ENCODE measurements at regions not wholly inside any gene's neighbourhood (a gene's known extent, or its start where the extent isn't known, plus 50 kb on each side); places are given as distances from the start of the nearest gene placed in this dataset.

DNA sequence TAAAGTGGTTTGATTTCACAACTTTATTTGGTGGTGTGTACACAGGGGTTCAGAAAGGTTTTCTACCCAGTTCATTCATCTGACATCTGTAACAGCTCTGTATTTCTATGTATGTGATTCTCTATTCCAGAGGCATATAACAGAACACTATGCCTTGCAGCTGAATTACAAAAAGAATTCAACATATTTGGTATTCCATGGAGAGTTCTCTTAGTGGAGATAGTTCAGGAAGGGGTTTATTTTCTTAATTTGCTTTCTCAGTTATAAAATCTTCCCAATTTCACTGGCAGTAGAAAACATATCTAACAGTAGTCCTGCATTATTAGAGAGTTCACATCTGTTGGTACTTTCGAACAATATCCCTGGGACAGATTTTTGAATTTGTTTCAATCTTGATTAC lies 207.9 kb upstream of the LYPLAL1 start:
- Mint-ChIP-seq H3K27me3 (no peaks in the 10 kb centered on the region), H3K4me3 (no peak overlapping the region), H3K4me1 (ENCODE audit: low read depth) (no peaks in the 10 kb centered on the region), H3K9me3 (peaks cover 2% of the 10 kb centered on the region), H3K27ac (no peak overlapping the region), H3K36me3 (ENCODE audit: low read depth) (no peaks in the 10 kb centered on the region)
- ChIA-PET CTCF (no interaction called here), POLR2A (no interaction called here)
- intact Hi-C loops (cut with micrococcal nuclease): no loop called here
- TF ChIP-seq, protein P1, sequence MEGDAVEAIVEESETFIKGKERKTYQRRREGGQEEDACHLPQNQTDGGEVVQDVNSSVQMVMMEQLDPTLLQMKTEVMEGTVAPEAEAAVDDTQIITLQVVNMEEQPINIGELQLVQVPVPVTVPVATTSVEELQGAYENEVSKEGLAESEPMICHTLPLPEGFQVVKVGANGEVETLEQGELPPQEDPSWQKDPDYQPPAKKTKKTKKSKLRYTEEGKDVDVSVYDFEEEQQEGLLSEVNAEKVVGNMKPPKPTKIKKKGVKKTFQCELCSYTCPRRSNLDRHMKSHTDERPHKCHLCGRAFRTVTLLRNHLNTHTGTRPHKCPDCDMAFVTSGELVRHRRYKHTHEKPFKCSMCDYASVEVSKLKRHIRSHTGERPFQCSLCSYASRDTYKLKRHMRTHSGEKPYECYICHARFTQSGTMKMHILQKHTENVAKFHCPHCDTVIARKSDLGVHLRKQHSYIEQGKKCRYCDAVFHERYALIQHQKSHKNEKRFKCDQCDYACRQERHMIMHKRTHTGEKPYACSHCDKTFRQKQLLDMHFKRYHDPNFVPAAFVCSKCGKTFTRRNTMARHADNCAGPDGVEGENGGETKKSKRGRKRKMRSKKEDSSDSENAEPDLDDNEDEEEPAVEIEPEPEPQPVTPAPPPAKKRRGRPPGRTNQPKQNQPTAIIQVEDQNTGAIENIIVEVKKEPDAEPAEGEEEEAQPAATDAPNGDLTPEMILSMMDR (IDR thresholded peaks at IDR 0.05): no peak
- ATAC-seq (no peak), DNase-seq (no peak)

DNA sequence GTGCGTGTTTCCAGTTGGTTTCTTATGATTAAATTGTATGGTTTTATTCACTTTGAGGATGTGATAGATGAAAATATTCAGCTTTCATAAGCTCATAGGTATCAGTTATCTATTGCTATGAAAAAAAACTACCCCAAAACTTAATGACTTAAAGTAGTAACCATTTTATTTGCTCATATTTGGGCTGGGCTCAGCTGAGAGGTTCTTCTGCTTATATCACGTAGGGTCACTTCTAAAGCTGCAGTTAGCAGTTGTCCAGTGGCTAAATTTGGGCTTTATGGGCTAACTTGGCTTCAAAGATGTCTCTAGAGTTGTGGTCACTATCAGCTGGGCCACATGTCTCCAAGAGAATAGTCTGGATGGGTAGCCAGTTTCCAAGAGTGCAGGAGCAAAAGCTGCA lies 206.4 kb upstream of the LYPLAL1 start:
- Mint-ChIP-seq H3K4me1 (ENCODE audit: low read depth) (no peaks in the 10 kb centered on the region), H3K27me3 (no peaks in the 10 kb centered on the region), H3K9me3 (peaks cover 2% of the 10 kb centered on the region), H3K4me3 (no peak overlapping the region), H3K27ac (no peak overlapping the region), H3K36me3 (ENCODE audit: low read depth) (no peaks in the 10 kb centered on the region)
- POLR2A ChIA-PET: no interaction called here
- CTCF ChIA-PET: no interaction called here
- DNase-seq (no peak), ATAC-seq (no peak)
- TF ChIP-seq, protein P1 (IDR thresholded peaks at IDR 0.05): no peak
- intact Hi-C loops (cut with micrococcal nuclease): no loop called here

DNA sequence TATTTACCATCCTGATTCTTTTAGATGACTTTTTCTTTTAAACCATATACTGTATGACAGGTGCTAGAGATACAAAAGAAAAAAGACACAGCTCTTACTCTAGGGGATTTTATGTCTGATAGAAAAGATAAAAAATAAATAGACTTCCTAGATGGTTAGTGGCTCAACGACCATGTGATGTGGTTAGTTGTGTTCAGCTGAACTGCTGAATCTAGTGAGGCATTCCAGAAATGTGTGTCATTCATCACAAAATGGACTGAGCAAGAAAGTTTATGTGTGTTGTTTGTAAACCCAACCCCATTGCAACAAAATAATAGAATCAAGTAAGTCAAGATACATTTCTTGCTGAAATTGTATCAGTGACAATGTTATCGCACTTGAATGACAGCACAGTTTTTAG lies 205.8 kb upstream of the LYPLAL1 start:
- DNase-seq: no peak
- ChIA-PET POLR2A (no interaction called here), CTCF (no interaction called here)
- Mint-ChIP-seq H3K27ac (no peak overlapping the region), H3K27me3 (no peaks in the 10 kb centered on the region), H3K4me1 (ENCODE audit: low read depth) (no peaks in the 10 kb centered on the region), H3K4me3 (no peak overlapping the region), H3K36me3 (ENCODE audit: low read depth) (no peaks in the 10 kb centered on the region), H3K9me3 (peaks cover 2% of the 10 kb centered on the region)
- no peak for ATAC-seq
- intact Hi-C loops (cut with micrococcal nuclease): no loop called here
- TF ChIP-seq, protein P1 (IDR thresholded peaks at IDR 0.05): no peak

DNA sequence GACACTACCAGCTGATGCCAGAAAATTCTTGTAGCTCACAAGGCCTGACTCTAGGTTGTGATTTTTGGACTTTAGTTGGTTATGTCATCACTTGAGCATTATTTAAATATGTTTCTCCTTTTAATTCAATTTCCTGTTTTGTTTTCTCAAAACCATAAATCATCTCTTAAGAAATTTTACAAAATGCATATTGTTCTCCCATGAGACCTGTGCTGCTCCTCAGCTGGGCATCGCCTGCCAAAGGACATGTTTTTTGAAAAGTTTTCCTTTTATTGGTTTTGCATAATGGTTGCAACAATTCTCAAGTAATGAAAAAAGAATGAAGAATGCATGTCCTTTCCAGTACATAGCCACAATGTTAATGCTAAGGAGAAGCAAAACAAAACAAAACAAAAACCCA lies 204.7 kb upstream of the LYPLAL1 start:
- DNase-seq (no peak), ATAC-seq (no peak)
- CTCF ChIA-PET: no interaction called here
- intact Hi-C loops (cut with micrococcal nuclease): no loop called here
- POLR2A ChIA-PET: no interaction called here
- Mint-ChIP-seq H3K4me3 (no peak overlapping the region), H3K27me3 (no peaks in the 10 kb centered on the region), H3K4me1 (ENCODE audit: low read depth) (no peaks in the 10 kb centered on the region), H3K27ac (no peak overlapping the region), H3K9me3 (peaks cover 2% of the 10 kb centered on the region), H3K36me3 (ENCODE audit: low read depth) (no peaks in the 10 kb centered on the region)
- TF ChIP-seq, protein P1 (IDR thresholded peaks at IDR 0.05): no peak

DNA sequence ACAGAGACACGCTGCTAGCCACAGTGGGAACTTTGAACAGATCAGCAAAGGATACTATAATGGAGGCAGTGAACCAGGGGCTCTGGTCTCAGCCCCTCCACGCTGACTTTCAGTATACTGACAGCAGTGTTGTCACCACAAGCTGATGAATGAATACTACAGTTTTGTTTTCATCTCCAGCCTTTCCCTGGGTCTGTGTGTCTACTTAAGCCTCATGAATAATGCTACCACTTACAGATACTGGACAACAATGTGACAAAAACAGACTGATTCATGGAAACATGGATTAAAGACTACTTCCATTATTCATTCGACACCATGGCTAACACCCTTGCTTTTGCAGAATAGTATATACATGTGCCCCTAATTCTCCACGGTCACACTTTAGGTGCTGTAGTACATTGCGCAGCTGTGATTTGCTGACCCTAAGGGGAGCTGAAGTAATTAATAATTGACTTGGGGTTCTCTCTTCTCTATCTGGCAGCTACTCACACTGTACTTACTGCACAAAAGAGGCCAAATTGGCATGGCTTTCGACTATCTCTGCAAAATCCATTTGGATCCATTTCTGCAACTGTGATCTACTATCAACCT lies 203.2 kb upstream of the LYPLAL1 start:
- Mint-ChIP-seq H3K27me3 (no peaks in the 10 kb centered on the region), H3K27ac (no peak overlapping the region), H3K36me3 (ENCODE audit: low read depth) (no peaks in the 10 kb centered on the region), H3K9me3 (peaks cover 2% of the 10 kb centered on the region), H3K4me3 (no peak overlapping the region), H3K4me1 (ENCODE audit: low read depth) (no peaks in the 10 kb centered on the region)
- ChIA-PET POLR2A (no interaction called here), CTCF (no interaction called here)
- intact Hi-C loops (cut with micrococcal nuclease): no loop called here
- TF ChIP-seq, protein P1 (IDR thresholded peaks at IDR 0.05): no peak
- ATAC-seq (no peak), DNase-seq (no peak)

Data from activated CD8-positive, alpha-beta T cell treated with anti-CD3 and anti-CD28 coated beads for 36 hours (primary cell).